ENCODE measurements at regions not wholly inside any gene's neighbourhood (a gene's known extent, or its start where the extent isn't known, plus 50 kb on each side); places are given as distances from the start of the nearest gene placed in this dataset.

DNA sequence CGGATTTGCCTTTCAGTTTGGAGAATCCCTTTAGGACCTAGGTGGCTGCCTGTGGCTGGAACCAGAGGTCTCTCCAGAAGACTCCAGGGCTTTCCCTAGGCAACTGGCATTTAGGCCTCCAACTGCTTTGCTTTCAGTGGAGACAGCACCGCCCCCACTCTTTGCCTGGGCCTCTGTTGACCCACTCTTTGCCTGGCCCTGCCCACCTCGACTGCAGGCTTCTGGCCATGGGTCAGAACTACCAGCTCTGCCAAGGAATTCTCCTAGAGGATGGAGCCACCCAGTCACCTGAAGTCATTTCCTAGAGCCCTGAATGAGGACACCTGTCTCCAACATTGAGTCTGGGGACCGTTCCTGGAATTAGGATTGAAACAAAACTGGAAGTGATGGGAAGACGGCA lies 439.0 kb upstream of the CDH4 start:
- no peaks in the 10 kb centered on the region for H3K9me3 ChIP-seq (ENCODE audit: low read length)
- H3K4me3 ChIP-seq (ENCODE audit: low read depth, low read length, poor library complexity, severe bottlenecking): no peak overlapping the region
- TF ChIP-seq EZH2phosphoT487 (IDR thresholded peaks at IDR 0.05; ENCODE audit: borderline replicate concordance, low read depth, low read length): no peak
- TF ChIP-seq, protein P1, sequence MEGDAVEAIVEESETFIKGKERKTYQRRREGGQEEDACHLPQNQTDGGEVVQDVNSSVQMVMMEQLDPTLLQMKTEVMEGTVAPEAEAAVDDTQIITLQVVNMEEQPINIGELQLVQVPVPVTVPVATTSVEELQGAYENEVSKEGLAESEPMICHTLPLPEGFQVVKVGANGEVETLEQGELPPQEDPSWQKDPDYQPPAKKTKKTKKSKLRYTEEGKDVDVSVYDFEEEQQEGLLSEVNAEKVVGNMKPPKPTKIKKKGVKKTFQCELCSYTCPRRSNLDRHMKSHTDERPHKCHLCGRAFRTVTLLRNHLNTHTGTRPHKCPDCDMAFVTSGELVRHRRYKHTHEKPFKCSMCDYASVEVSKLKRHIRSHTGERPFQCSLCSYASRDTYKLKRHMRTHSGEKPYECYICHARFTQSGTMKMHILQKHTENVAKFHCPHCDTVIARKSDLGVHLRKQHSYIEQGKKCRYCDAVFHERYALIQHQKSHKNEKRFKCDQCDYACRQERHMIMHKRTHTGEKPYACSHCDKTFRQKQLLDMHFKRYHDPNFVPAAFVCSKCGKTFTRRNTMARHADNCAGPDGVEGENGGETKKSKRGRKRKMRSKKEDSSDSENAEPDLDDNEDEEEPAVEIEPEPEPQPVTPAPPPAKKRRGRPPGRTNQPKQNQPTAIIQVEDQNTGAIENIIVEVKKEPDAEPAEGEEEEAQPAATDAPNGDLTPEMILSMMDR (conservative IDR thresholded peaks at IDR 0.05; ENCODE audit: low read length): no peak
- H3K4me2 ChIP-seq (ENCODE audit: low read length): no peak overlapping the region
- H3K4me1 ChIP-seq (ENCODE audit: insufficient read depth, low read length, poor library complexity, severe bottlenecking): no peaks in the 10 kb centered on the region
- H4K20me1 ChIP-seq (ENCODE audit: insufficient read depth, low read length): no peaks in the 10 kb centered on the region
- no peaks in the 10 kb centered on the region for H3K9me2 ChIP-seq (ENCODE audit: insufficient read depth, low read length)
- H2AFZ ChIP-seq (ENCODE audit: low read length): no peak overlapping the region
- no TSS peak for BruUV-seq (replicated peaks)
- POLR2A ChIA-PET: no interaction called here
- intact Hi-C loops (cut with micrococcal nuclease; ENCODE audit: unreplicated experiment): no loop called here
- no peaks in the 10 kb centered on the region for H3K79me2 ChIP-seq (ENCODE audit: insufficient read depth, low read depth, low read length)
- no peak for DNase-seq (ENCODE audit: low spot score)
- H3K27ac ChIP-seq (ENCODE audit: low read depth, low read length, poor library complexity, severe bottlenecking): no peak overlapping the region
- H3K36me3 ChIP-seq (ENCODE audit: insufficient read depth, low read length): no peaks in the 10 kb centered on the region
- CTCF ChIA-PET (ENCODE audit: unreplicated experiment): no interaction called here

DNA sequence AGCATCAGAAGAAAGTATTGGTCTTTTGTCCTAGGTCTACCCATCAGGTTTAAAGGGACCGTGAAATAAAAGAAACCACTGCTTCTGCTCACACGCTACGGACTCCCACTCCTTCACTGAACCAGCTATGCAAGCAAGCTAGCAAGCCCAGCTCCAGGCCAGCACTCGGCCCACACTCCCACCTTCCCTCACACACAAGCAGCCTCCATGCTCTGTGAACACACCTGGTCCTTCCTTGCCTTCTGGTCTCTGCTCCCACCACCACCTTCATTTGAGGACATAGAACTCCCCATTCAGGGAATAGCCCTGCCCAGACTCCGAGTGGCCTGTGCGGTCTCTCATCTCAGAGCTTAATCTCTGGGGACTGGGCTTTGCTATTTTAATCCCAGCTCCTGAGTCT lies 436.4 kb upstream of the CDH4 start:
- intact Hi-C loops (cut with micrococcal nuclease; ENCODE audit: unreplicated experiment): no loop called here
- BruUV-seq (replicated peaks): no TSS peak
- POLR2A ChIA-PET: no interaction called here

DNA sequence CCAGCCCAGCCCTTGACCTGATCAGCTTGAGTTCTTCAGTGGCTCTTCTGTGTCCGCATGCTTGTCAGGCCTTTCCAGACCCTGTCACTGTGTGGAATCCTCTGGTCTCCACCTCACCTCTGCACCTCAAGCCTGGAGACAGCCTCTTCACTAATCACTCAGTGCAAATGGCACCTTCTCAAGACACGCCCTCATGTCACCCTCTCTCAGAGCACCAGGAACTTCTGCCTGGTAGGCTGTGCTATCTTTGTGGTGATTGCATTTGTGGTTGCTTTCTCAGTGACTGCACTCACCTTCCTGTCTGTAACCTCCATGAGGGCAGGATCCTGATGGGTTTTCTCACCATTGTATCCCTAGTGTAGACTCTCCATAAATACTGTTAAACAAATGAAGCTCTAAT lies 435.2 kb upstream of the CDH4 start:
- Histone ChIP-seq H3K9me2 (ENCODE audit: insufficient read depth, low read length) (no peaks in the 10 kb centered on the region), H3K4me3 (ENCODE audit: low read depth, low read length, poor library complexity, severe bottlenecking) (no peak overlapping the region), H4K20me1 (ENCODE audit: insufficient read depth, low read length) (no peaks in the 10 kb centered on the region), H3K4me1 (ENCODE audit: insufficient read depth, low read length, poor library complexity, severe bottlenecking) (no peaks in the 10 kb centered on the region), H2AFZ (ENCODE audit: low read length) (no peak overlapping the region), H3K79me2 (ENCODE audit: insufficient read depth, low read depth, low read length) (no peaks in the 10 kb centered on the region), H3K9me3 (ENCODE audit: low read length) (no peaks in the 10 kb centered on the region), H3K36me3 (ENCODE audit: insufficient read depth, low read length) (no peaks in the 10 kb centered on the region), H3K4me2 (ENCODE audit: low read length) (no peak overlapping the region), H3K27ac (ENCODE audit: low read depth, low read length, poor library complexity, severe bottlenecking) (no peak overlapping the region)
- BruUV-seq (replicated peaks): no TSS peak
- DNase-seq (ENCODE audit: low spot score): no peak
- no peak for TF ChIP-seq EZH2phosphoT487 (IDR thresholded peaks at IDR 0.05; ENCODE audit: borderline replicate concordance, low read depth, low read length)
- TF ChIP-seq, protein P1 (conservative IDR thresholded peaks at IDR 0.05; ENCODE audit: low read length): no peak
- POLR2A ChIA-PET: interaction anchor here (0.6 kb wide), 1 partner anchor 36 kb away, joined by 3 read pairs; no protein-coding TSS in a partner anchor
- CTCF ChIA-PET (ENCODE audit: unreplicated experiment): no interaction called here
- intact Hi-C loops (cut with micrococcal nuclease; ENCODE audit: unreplicated experiment): no loop called here

More for the DNA sequence above, 436.4 kb upstream of the CDH4 start:
- no peak overlapping the region for H3K4me2 ChIP-seq (ENCODE audit: low read length)
- CTCF ChIA-PET (ENCODE audit: unreplicated experiment): no interaction called here
- no peaks in the 10 kb centered on the region for H3K9me3 ChIP-seq (ENCODE audit: low read length)
- DNase-seq (ENCODE audit: low spot score): no peak
- no peaks in the 10 kb centered on the region for H3K36me3 ChIP-seq (ENCODE audit: insufficient read depth, low read length)
- TF ChIP-seq, protein P1 (conservative IDR thresholded peaks at IDR 0.05; ENCODE audit: low read length): no peak
- TF ChIP-seq EZH2phosphoT487 (IDR thresholded peaks at IDR 0.05; ENCODE audit: borderline replicate concordance, low read depth, low read length): no peak
- no peak overlapping the region for H2AFZ ChIP-seq (ENCODE audit: low read length)
- no peaks in the 10 kb centered on the region for H4K20me1 ChIP-seq (ENCODE audit: insufficient read depth, low read length)
- H3K9me2 ChIP-seq (ENCODE audit: insufficient read depth, low read length): no peaks in the 10 kb centered on the region
- H3K27ac ChIP-seq (ENCODE audit: low read depth, low read length, poor library complexity, severe bottlenecking): no peak overlapping the region
- H3K4me1 ChIP-seq (ENCODE audit: insufficient read depth, low read length, poor library complexity, severe bottlenecking): no peaks in the 10 kb centered on the region
- H3K4me3 ChIP-seq (ENCODE audit: low read depth, low read length, poor library complexity, severe bottlenecking): no peak overlapping the region
- H3K79me2 ChIP-seq (ENCODE audit: insufficient read depth, low read depth, low read length): no peaks in the 10 kb centered on the region

Measured in OCI-LY7 (cell line).